ENCODE measurements at regions not wholly inside any gene's neighbourhood (a gene's known extent, or its start where the extent isn't known, plus 50 kb on each side); places are given as distances from the start of the nearest gene placed in this dataset.

GRCh38 chr14:101462726-101463565 is 98.3 kb upstream of the DIO3 start:
- Histone ChIP-seq H3K9ac (ENCODE audit: low read depth, low read length) (no peak overlapping the region), H3K27ac (ENCODE audit: low read depth, low read length) (no peak overlapping the region), H3K36me3 (ENCODE audit: insufficient read depth, low read length) (no peaks in the 10 kb centered on the region), H3K9me3 (ENCODE audit: insufficient read depth, low read depth, low read length) (no peaks in the 10 kb centered on the region), H3K4me3 (ENCODE audit: low read length) (no peak overlapping the region), H3K27me3 (ENCODE audit: insufficient read depth, low read length) (peaks cover 41% of the 10 kb centered on the region), H3K4me1 (ENCODE audit: insufficient read depth, low read length) (peaks cover 4% of the 10 kb centered on the region; the same call in 1 of the 2 replicates)
- WGBS, result 92% methylated on average over 15 of the region's 15 CpGs

- Histone ChIP-seq H3K9me3 (ENCODE audit: insufficient read depth, low read depth, low read length) (no peaks in the 10 kb centered on the region), H3K36me3 (ENCODE audit: insufficient read depth, low read length) (no peaks in the 10 kb centered on the region), H3K4me3 (ENCODE audit: low read length) (no peak overlapping the region), H3K4me1 (ENCODE audit: insufficient read depth, low read length) (peaks cover 4% of the 10 kb centered on the region; the same call in 1 of the 2 replicates), H3K9ac (ENCODE audit: low read depth, low read length) (no peak overlapping the region), H3K27me3 (ENCODE audit: insufficient read depth, low read length) (peaks cover 34% of the 10 kb centered on the region), H3K27ac (ENCODE audit: low read depth, low read length) (no peak overlapping the region)
- WGBS, result 87% methylated on average over 1 of the region's 1 CpG
These were observed 97.6 kb upstream of the DIO3 start for GRCh38 chr14:101463566-101464171.

GRCh38 chr14:101464310-101464983 is 96.8 kb upstream of the DIO3 start:
- H3K9ac ChIP-seq (ENCODE audit: low read depth, low read length), result no peak overlapping the region
- H3K9me3 ChIP-seq (ENCODE audit: insufficient read depth, low read depth, low read length), result no peaks in the 10 kb centered on the region
- 92% methylated on average over 17 of the region's 17 CpGs for WGBS
- H3K27ac ChIP-seq (ENCODE audit: low read depth, low read length), result no peak overlapping the region
- peaks cover 26% of the 10 kb centered on the region for H3K27me3 ChIP-seq (ENCODE audit: insufficient read depth, low read length)
- H3K36me3 ChIP-seq (ENCODE audit: insufficient read depth, low read length), result no peaks in the 10 kb centered on the region
- H3K4me3 ChIP-seq (ENCODE audit: low read length), result no peak overlapping the region
- peaks cover 3% of the 10 kb centered on the region; the same call in 1 of the 2 replicates for H3K4me1 ChIP-seq (ENCODE audit: insufficient read depth, low read length)

GRCh38 chr14:101464984-101465794 is 96.1 kb upstream of the DIO3 start:
- Histone ChIP-seq H3K27ac (ENCODE audit: low read depth, low read length) (no peak overlapping the region), H3K36me3 (ENCODE audit: insufficient read depth, low read length) (no peaks in the 10 kb centered on the region), H3K9ac (ENCODE audit: low read depth, low read length) (no peak overlapping the region), H3K27me3 (ENCODE audit: insufficient read depth, low read length) (peaks cover 18% of the 10 kb centered on the region), H3K4me3 (ENCODE audit: low read length) (no peak overlapping the region), H3K9me3 (ENCODE audit: insufficient read depth, low read depth, low read length) (no peaks in the 10 kb centered on the region), H3K4me1 (ENCODE audit: insufficient read depth, low read length) (no peaks in the 10 kb centered on the region)
- 88% methylated on average over 14 of the region's 14 CpGs for WGBS

GRCh38 chr14:101465795-101466448 is 95.4 kb upstream of the DIO3 start:
- 82% methylated on average over 9 of the region's 9 CpGs for WGBS
- no peak overlapping the region for H3K9ac ChIP-seq (ENCODE audit: low read depth, low read length)
- no peak overlapping the region for H3K4me3 ChIP-seq (ENCODE audit: low read length)

GRCh38 chr14:101466456-101467180 is 94.7 kb upstream of the DIO3 start:
- no peak overlapping the region for H3K4me3 ChIP-seq (ENCODE audit: low read length)
- H3K36me3 ChIP-seq (ENCODE audit: insufficient read depth, low read length), result no peaks in the 10 kb centered on the region
- no peak overlapping the region for H3K27ac ChIP-seq (ENCODE audit: low read depth, low read length)
- 92% methylated on average over 17 of the region's 17 CpGs for WGBS
- H3K4me1 ChIP-seq (ENCODE audit: insufficient read depth, low read length), result no peaks in the 10 kb centered on the region
- H3K9me3 ChIP-seq (ENCODE audit: insufficient read depth, low read depth, low read length), result no peaks in the 10 kb centered on the region
- H3K9ac ChIP-seq (ENCODE audit: low read depth, low read length), result no peak overlapping the region
- H3K27me3 ChIP-seq (ENCODE audit: insufficient read depth, low read length), result peaks cover 4% of the 10 kb centered on the region

More at GRCh38 chr14:101465795-101466448, 95.4 kb upstream of the DIO3 start:
- H3K27ac ChIP-seq (ENCODE audit: low read depth, low read length), result no peak overlapping the region
- H3K9me3 ChIP-seq (ENCODE audit: insufficient read depth, low read depth, low read length), result no peaks in the 10 kb centered on the region
- peaks cover 11% of the 10 kb centered on the region for H3K27me3 ChIP-seq (ENCODE audit: insufficient read depth, low read length)
- no peaks in the 10 kb centered on the region for H3K36me3 ChIP-seq (ENCODE audit: insufficient read depth, low read length)
- no peaks in the 10 kb centered on the region for H3K4me1 ChIP-seq (ENCODE audit: insufficient read depth, low read length)

- WGBS, result 92% methylated on average over 13 of the region's 13 CpGs
- no peak overlapping the region for H3K27ac ChIP-seq (ENCODE audit: low read depth, low read length)
- no peaks in the 10 kb centered on the region for H3K4me1 ChIP-seq (ENCODE audit: insufficient read depth, low read length)
These were observed 93.9 kb upstream of the DIO3 start for GRCh38 chr14:101467181-101467926.

GRCh38 chr14:101469382-101470247 is 91.7 kb upstream of the DIO3 start:
- Histone ChIP-seq H3K27me3 (ENCODE audit: insufficient read depth, low read length) (no peaks in the 10 kb centered on the region), H3K36me3 (ENCODE audit: insufficient read depth, low read length) (no peaks in the 10 kb centered on the region), H3K9me3 (ENCODE audit: insufficient read depth, low read depth, low read length) (no peaks in the 10 kb centered on the region), H3K9ac (ENCODE audit: low read depth, low read length) (no peak overlapping the region), H3K4me3 (ENCODE audit: low read length) (no peak overlapping the region), H3K27ac (ENCODE audit: low read depth, low read length) (no peak overlapping the region), H3K4me1 (ENCODE audit: insufficient read depth, low read length) (no peaks in the 10 kb centered on the region)
- WGBS, result 90% methylated on average over 25 of the region's 25 CpGs

More at GRCh38 chr14:101467181-101467926, 93.9 kb upstream of the DIO3 start:
- Histone ChIP-seq H3K27me3 (ENCODE audit: insufficient read depth, low read length) (no peaks in the 10 kb centered on the region), H3K36me3 (ENCODE audit: insufficient read depth, low read length) (no peaks in the 10 kb centered on the region), H3K4me3 (ENCODE audit: low read length) (no peak overlapping the region), H3K9me3 (ENCODE audit: insufficient read depth, low read depth, low read length) (no peaks in the 10 kb centered on the region), H3K9ac (ENCODE audit: low read depth, low read length) (no peak overlapping the region)

- H3K9me3 ChIP-seq (ENCODE audit: insufficient read depth, low read depth, low read length), result no peaks in the 10 kb centered on the region
- no peaks in the 10 kb centered on the region for H3K27me3 ChIP-seq (ENCODE audit: insufficient read depth, low read length)
- H3K4me1 ChIP-seq (ENCODE audit: insufficient read depth, low read length), result no peaks in the 10 kb centered on the region
- no peak overlapping the region for H3K4me3 ChIP-seq (ENCODE audit: low read length)
- 90% methylated on average over 12 of the region's 12 CpGs for WGBS
- no peaks in the 10 kb centered on the region for H3K36me3 ChIP-seq (ENCODE audit: insufficient read depth, low read length)
- no peak overlapping the region for H3K27ac ChIP-seq (ENCODE audit: low read depth, low read length)
- H3K9ac ChIP-seq (ENCODE audit: low read depth, low read length), result no peak overlapping the region
These were observed 91.0 kb upstream of the DIO3 start for GRCh38 chr14:101470266-101470665.
